Dedifferentiated amniotic fluid mesenchymal stem cell (primary cell): ENCODE measurements at regions not wholly inside any gene's neighbourhood (a gene's known extent, or its start where the extent isn't known, plus 50 kb on each side); places are given as distances from the start of the nearest gene placed in this dataset.
"Not testable (repeated sequence)": the region's sequence is repeated elsewhere in the genome, so short reads cannot be mapped to it uniquely, and the experiment has no call there.

Source experiments
- DNase-seq: peaks from one replicate; pipeline ENCODE4 v3.0.0-alpha.2; 2016; ENCODE audit errors: extremely low spot score

GRCh38 chr17:62322313-62322712 is 58.0 kb upstream of the EFCAB3 start:
- DNase-seq = no peak

GRCh38 chr17:62321451-62321850 is 58.9 kb upstream of the EFCAB3 start:
- DNase-seq = no peak

DNA sequence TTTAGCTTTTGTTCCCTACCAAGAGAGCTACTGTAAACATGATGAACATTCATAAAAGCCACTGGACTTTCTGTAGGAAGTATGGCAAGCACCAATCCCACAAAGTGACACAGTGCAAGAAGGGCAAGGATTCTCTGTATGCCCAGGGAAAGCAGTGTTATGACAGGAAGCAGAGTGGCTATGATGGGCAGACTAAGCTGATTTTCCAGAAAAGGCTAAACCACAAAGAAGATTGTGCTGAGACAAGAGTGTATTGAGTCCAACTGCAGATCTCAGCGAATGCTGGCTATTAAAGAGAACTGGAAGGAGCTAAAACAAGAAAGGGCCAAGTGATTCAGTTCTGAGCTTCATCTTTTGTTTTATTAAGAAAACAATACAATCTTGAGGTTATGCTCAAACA is 60.5 kb upstream of the EFCAB3 start:
- no peak for DNase-seq

DNA sequence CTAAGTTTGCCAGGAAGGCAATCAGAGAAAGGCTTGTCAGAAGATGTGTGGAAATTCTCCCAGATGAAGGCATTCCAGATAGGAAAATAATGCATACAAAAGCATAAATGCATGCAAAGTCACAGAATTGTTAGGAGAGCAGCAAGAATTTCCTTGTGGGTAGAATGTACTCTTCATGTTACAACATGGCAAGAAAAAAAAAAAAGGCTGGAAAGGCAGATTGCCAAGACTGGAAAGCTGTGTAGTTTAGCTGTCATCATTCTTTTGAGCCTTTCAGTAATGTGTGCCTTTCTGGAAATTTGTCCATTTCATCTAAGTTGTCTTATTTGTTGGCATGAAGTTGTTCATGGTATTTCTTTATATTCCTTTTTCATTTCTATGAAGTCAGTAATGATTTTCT is 71.0 kb upstream of the EFCAB3 start:
- DNase-seq = no peak

DNA sequence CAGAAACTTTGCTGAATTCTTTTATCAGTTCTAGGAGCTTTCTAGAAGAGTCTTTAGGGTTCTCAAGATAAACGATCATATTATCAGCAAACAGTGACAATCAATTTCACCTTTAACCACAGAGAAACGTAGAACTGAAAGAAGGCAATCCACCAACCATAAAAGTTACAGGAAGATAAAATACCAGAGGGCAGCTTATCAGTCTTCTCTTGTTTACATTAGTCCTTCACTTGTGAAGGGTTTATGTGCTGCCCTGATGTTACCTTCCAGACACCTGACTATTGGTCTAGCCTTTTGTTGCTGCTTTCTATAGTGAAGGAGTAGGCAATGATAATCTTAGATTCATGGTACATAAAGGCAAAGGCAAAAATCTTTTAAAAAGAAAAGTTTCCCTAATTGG is 73.2 kb upstream of the EFCAB3 start:
- DNase-seq = no peak

- DNase-seq = no peak
Measured at GRCh38 chr17:62303476-62303875, 76.9 kb upstream of the EFCAB3 start.

GRCh38 chr17:62300697-62301096 is 79.7 kb upstream of the EFCAB3 start:
- DNase-seq = no peak

DNA sequence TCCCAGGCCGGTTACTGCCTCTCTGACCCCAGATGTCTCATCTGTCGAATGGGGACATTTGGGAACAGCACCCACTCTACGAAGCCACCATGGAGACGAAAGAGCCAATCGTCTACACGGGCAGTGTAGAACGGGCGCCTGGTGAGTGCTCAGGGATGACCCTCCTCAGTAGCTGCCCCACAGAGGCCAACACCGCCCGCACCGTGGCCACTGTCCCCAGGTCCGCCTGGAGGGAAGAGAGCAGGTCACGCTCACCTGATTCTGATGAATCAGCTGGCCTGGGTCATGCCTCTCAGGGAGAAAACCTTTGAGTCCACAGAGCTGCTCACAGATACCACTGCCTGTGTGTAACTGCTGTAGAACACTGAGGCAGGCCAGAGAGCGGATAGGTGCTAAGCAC is 105.1 kb upstream of the EFCAB3 start:
- not testable (repeated sequence) for DNase-seq

DNA sequence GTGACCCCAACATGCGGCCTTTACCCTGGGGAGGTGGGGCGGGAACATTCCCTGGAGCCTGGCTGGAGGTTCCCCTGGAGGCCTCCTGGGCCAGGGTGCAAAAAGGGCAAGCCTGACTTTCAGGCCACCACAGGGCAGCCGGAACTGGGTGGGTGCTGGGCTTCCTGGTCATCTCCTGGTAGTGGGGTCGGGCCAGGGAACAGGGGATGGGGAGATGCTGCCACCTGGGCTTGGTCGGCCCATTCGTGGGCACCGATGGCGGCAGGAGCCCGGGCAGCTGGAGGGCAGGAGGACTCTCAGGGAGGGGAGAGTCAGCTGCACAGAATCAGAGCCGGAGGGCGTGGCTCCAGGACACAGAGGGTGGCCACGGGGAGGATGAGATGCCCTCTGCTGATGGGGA is 112.0 kb upstream of the EFCAB3 start:
- DNase-seq = not testable (repeated sequence)

- DNase-seq = not testable (repeated sequence)
Measured at GRCh38 chr17:62264974-62265373, 115.4 kb upstream of the EFCAB3 start.

- not testable (repeated sequence) for DNase-seq
Measured at GRCh38 chr17:62255791-62256190, 124.6 kb upstream of the EFCAB3 start.

GRCh38 chr17:62242076-62242475 is 138.3 kb upstream of the EFCAB3 start:
- DNase-seq = not testable (repeated sequence)

GRCh38 chr17:62239569-62239968 is 140.8 kb upstream of the EFCAB3 start:
- not testable (repeated sequence) for DNase-seq

DNA sequence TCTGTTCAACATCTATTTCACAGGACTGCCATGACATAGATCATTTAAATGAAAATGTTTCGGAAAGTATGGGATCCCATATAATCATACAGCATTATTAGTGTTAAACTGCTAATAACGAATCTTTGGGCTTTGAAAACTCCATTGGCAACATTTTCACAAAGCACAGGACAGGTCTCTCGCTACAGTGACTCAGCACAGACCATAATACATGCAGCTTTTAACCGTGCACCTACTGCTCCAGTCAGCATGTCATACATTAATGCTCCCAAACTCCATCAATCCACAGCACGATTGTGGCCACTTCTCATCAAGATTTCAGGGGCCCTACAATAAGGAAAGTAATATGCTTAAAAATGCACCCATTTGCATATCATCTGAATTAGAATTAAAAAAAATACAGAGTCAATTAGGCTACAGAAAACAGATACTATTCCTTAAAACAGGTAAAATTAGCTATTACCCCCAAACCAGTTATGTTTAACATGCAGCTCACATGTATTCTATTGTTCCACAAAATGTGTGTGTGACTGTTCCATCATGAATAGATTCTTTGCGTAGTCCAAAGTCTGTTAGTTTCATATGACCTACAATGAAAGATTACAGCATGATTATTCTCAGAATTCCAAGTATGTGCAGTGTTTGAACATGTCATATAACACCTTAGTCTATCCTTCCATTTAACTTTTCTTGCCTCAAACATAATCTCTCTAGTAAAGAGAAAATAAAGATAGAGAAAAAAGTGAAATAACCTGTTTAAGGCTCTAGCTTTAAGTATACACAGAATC is 141.6 kb upstream of the EFCAB3 start:
- DNase-seq = not testable (repeated sequence)

DNA sequence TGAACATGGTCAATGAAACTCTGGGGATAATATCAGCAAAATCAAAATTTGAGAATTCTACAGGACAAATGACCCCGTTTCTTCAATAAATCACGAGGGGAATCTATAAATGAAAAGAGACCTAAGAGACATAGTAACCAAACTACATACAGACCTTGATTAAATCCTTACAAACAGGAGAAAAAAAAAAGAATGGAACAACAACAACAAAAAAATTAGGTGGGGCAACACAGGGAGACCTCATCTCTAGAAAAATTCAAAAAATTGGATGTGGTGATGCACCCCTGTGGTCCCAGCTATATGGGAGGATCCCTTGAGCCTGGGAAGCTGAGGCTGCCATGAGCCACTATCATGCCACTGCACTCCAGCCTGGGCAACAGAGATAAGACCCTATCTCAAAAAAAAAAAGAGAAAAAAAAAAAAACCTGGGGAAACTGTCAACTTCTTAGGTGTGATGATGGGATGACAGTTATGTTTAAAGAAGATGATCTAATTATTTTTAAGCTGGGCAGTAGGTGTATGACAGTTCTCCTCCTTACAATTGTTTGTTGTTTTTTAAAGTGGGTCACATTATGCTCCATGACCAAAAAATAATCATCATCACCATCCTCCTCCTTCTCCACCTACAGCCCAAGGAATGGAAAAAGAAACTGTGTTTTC is 146.4 kb upstream of the EFCAB3 start:
- not testable (repeated sequence) for DNase-seq

DNA sequence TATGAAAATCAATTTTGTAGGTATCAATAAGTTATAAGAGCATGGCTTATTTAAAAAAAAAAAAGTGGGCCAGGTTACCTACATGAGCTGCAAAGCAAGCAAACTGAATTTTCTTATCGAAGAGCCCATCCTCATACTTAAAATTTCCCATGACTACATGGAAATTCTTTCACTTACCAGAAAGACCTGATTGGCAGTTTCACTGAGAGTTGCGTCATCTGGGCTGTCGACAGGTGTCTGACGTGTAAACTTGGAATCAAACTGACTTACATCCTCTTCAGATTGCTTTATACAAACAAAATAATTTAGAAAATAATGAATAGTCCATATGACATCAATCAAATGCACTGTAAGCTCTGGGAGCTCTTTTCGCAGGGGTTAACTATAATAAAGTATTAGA is 149.1 kb upstream of the EFCAB3 start:
- DNase-seq = not testable (repeated sequence)

GRCh38 chr17:62226610-62227240 is 153.6 kb upstream of the EFCAB3 start:
- not testable (repeated sequence) for DNase-seq

DNA sequence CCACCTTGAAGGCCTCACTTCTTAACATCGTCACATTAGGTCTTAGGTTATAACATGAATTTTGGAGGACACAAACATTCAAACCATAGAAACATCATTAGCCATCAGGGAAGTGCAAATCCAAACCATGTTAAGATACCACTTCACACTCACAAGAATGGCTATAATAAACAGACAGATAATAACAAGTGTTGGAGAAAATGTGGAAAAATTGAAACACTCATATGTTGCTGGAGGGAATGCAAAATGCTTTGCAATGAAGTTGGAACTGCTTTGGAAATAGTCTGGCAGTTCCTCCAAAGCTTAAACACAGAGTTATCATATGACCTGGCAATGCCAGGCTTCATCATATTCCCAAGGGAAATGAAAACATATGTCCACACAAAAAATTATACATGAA is 156.8 kb upstream of the EFCAB3 start:
- not testable (repeated sequence) for DNase-seq

GRCh38 chr17:62219221-62219899 is 154.3 kb upstream of the MED13 start:
- no peak for DNase-seq

DNA sequence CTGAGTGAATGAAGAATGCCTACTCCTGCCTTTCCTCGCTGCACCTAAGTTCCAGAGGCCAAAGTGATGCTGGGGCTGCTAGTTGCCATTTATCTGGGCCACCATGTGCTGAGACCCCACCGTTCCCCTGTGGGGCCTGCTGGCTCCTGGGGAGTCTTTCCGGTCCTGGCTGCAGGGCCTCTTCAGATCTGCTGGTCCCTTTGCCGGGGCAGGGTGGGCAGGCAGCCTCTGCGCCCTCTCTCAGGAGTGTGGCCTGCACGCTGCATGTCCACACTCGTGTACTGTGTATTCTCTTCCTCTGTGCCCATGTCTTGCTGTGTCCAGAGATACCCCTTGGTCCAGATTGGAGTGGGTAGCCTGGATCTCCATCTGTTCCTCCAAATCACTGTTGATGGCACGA is 151.8 kb upstream of the MED13 start:
- DNase-seq = no peak

GRCh38 chr17:62215891-62216290 is 150.8 kb upstream of the MED13 start:
- not testable (repeated sequence) for DNase-seq

DNA sequence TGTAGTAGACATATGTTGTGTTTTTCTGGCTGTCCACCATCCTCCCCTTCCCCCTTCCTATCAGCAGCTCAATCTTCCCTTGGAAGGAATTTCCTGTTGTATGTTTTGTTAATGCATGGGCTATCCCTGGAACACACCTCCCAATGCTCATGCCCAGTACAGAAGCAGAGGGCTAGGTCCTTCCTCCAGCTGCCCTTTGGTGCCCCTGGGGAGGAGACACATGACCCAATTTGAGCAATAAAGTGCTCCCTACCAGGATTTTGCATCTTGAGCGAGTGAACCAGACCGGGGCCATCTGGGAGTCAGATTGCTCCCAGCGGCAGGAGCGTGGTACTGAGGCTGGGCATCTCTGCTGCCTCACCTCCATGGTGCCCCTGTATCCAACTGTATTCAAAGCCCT is 141.5 kb upstream of the MED13 start:
- DNase-seq = no peak
